ENCODE measurements at regions not wholly inside any gene's neighbourhood (a gene's known extent, or its start where the extent isn't known, plus 50 kb on each side); places are given as distances from the start of the nearest gene placed in this dataset.

GRCh38 chr2:3122525-3122924 is 255.1 kb downstream of the EIPR1 start:
- TF ChIP-seq CTCF (IDR thresholded peaks at IDR 0.05; ENCODE audit: poor library complexity) (no peak), EZH2phosphoT487 (IDR thresholded peaks at IDR 0.05; ENCODE audit: low read depth, severe bottlenecking, unreplicated experiment) (no peak)
